SK-N-MC (cell line): ENCODE measurements at regions not wholly inside any gene's neighbourhood (a gene's known extent, or its start where the extent isn't known, plus 50 kb on each side); places are given as distances from the start of the nearest gene placed in this dataset.

ENCODE experiments used
- FOXP2 ChIP-seq: optimal IDR thresholded peaks from 2 replicates; pipeline ENCODE3; 2011; ENCODE audit warnings: mild to moderate bottlenecking, moderate library complexity; ENCODE audit not compliant: insufficient read depth; ENCODE audit errors: extremely low read length, control extremely low read depth
- POLR2AphosphoS5 ChIP-seq: IDR thresholded peaks from 2 replicates; pipeline ENCODE4 v1.6.1; 2012; ENCODE audit warnings: mild to moderate bottlenecking, low read depth, low read length, borderline replicate concordance

DNA sequence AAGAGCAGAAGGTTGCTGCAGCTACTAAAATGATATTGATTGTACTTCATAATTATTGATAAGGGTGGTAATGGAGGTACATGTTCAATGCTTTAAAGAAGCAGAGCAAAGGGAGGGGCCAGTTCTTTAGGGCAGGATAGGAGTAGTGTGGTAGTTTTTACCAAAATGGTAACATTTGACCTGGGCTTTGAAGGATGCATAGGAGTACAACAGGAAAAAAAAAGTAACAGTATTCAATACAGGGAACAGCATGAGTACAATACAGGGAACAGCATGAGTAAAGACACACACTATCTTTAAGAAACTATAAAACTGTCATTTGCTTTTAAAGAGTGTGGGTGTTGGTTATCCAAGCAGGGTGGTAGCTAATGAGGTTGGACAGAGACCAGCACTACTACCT lies 215.0 kb upstream of the CRY1 start:
- TF ChIP-seq POLR2AphosphoS5 (no peak), FOXP2 (no peak)
